NCI-H1436 treated with DMSO at 0.1 percent for 48 hours (cell line): ENCODE measurements at regions not wholly inside any gene's neighbourhood (a gene's known extent, or its start where the extent isn't known, plus 50 kb on each side); places are given as distances from the start of the nearest gene placed in this dataset.

Experiments used
- DNase-seq: peaks from one replicate; lab custom pipeline; 2025; lab: John Stamatoyannopoulos, UW

- DNase-seq, result no peak
Measured at GRCh38 chr12:67427336-67427735, 158.2 kb downstream of the CAND1 start.

- DNase-seq, result no peak
Measured at GRCh38 chr12:67428431-67428830, 159.3 kb downstream of the CAND1 start.

GRCh38 chr12:67430708-67431335, 161.7 kb downstream of the CAND1 start:
- DNase-seq, result no peak

- no peak for DNase-seq
Measured at GRCh38 chr12:67431411-67432020, 162.4 kb downstream of the CAND1 start.

GRCh38 chr12:67433385-67434175, 164.4 kb downstream of the CAND1 start:
- no peak for DNase-seq

GRCh38 chr12:67434671-67435370, 165.7 kb downstream of the CAND1 start:
- no peak for DNase-seq

GRCh38 chr12:67436230-67436629, 167.1 kb downstream of the CAND1 start:
- DNase-seq, result no peak

- DNase-seq, result no peak
Measured at GRCh38 chr12:67437011-67437410, 167.9 kb downstream of the CAND1 start.

- DNase-seq, result no peak
Measured at GRCh38 chr12:67439611-67440010, 170.5 kb downstream of the CAND1 start.

GRCh38 chr12:67441736-67442346, 172.7 kb downstream of the CAND1 start:
- no peak for DNase-seq

- no peak for DNase-seq
Measured at GRCh38 chr12:67442347-67442841, 173.2 kb downstream of the CAND1 start.

- no peak for DNase-seq
Measured at GRCh38 chr12:67442896-67443295, 173.7 kb downstream of the CAND1 start.

GRCh38 chr12:67444542-67444941, 175.4 kb downstream of the CAND1 start:
- no peak for DNase-seq

GRCh38 chr12:67446716-67447115, 177.6 kb downstream of the CAND1 start:
- no peak for DNase-seq

GRCh38 chr12:67447180-67447579, 178.0 kb downstream of the CAND1 start:
- no peak for DNase-seq

- no peak for DNase-seq
Measured at GRCh38 chr12:67449591-67450052, 180.5 kb downstream of the CAND1 start.

GRCh38 chr12:67450441-67450840, 181.3 kb downstream of the CAND1 start:
- no peak for DNase-seq

- DNase-seq, result no peak
Measured at GRCh38 chr12:67451206-67451605, 182.0 kb downstream of the CAND1 start.

GRCh38 chr12:67452119-67452805, 183.1 kb downstream of the CAND1 start:
- no peak for DNase-seq

- no peak for DNase-seq
Measured at GRCh38 chr12:67453191-67453590, 184.0 kb downstream of the CAND1 start.

- no peak for DNase-seq
Measured at GRCh38 chr12:67455236-67455635, 186.1 kb downstream of the CAND1 start.
